HEK293 (cell line): ENCODE measurements at regions not wholly inside any gene's neighbourhood (a gene's known extent, or its start where the extent isn't known, plus 50 kb on each side); places are given as distances from the start of the nearest gene placed in this dataset.

Experiments used
- CTCF ChIA-PET: fragments of 350-600 bp; formaldehyde crosslinking; extraction: SDS; loops from one replicate; lab custom pipeline; 2021; ENCODE audit warnings: antibody characterized with exemption; lab: Yijun Ruan, JAX
- POLR2A ChIA-PET: fragments of 300-600 bp; formaldehyde crosslinking; extraction: SDS; loops from one replicate; lab custom pipeline; 2020; ENCODE audit warnings: antibody characterized with exemption, inconsistent platforms; lab: Yijun Ruan, JAX
- H3K27ac ChIP-seq: fragments of 200-500 bp; sonication (Bioruptor generic); 2 replicates; pipeline ENCODE4 v1.5.1; 2014; ENCODE audit warnings: low read depth, low read length, control low read depth, inconsistent platforms; ENCODE audit errors: extremely low read depth
- H3K36me3 ChIP-seq, 2 experiments: fragments of 200-500 bp in 1 of 2; sonication (Bioruptor generic) in 1 of 2; 1 replicate in 1 of 2; 2 replicates in 1 of 2; pipeline ENCODE4 v1.5.1; 2014 to 2017; ENCODE audit warnings: inconsistent platforms in 2 of 2, low read length in 2 of 2; ENCODE audit not compliant: control insufficient read depth in 2 of 2, insufficient read depth in 1 of 2
- H3K4me1 ChIP-seq: fragments of 200-500 bp; sonication (Bioruptor generic); 2 replicates; pipeline ENCODE4 v1.5.1; 2014; ENCODE audit warnings: mild to moderate bottlenecking, low read length, inconsistent platforms; ENCODE audit not compliant: control insufficient read depth, insufficient read depth
- H3K4me3 ChIP-seq: 2 replicates; pipeline ENCODE4 v1.5.1; 2011; ENCODE audit warnings: low read depth, mild to moderate bottlenecking, control low read depth, low read length, moderate library complexity
- H3K9me3 ChIP-seq: fragments of 200-500 bp; sonication (Bioruptor generic); 2 replicates; pipeline ENCODE4 v1.5.1; 2014; ENCODE audit warnings: low read depth, low read length, inconsistent platforms; ENCODE audit not compliant: control insufficient read depth, insufficient read depth
- BCL6B ChIP-seq: fragments of 450-650 bp; formaldehyde crosslinking; IDR thresholded peaks from 2 replicates; pipeline ENCODE4 v1.5.1; 2017; ENCODE audit warnings: missing biosample characterization, missing genetic modification characterization
- KLF17 ChIP-seq: fragments of 450-650 bp; formaldehyde crosslinking; IDR thresholded peaks from 2 replicates; pipeline ENCODE4 v1.5.1; 2016; ENCODE audit warnings: missing biosample characterization, missing genetic modification characterization
- PATZ1 ChIP-seq: fragments of 450-650 bp; formaldehyde crosslinking; IDR thresholded peaks from 2 replicates; pipeline ENCODE4 v1.5.1; 2016; ENCODE audit warnings: missing biosample characterization, missing genetic modification characterization
- PRDM2 ChIP-seq: fragments of 450-650 bp; formaldehyde crosslinking; IDR thresholded peaks from 2 replicates; pipeline ENCODE4 v1.5.1; 2016; ENCODE audit warnings: missing biosample characterization, missing genetic modification characterization, borderline replicate concordance
- ZFP69B ChIP-seq: fragments of 450-650 bp; formaldehyde crosslinking; IDR thresholded peaks from 2 replicates; pipeline ENCODE4 v1.5.1; 2016; ENCODE audit warnings: missing biosample characterization, missing genetic modification characterization
- ZNF133 ChIP-seq: fragments of 450-650 bp; formaldehyde crosslinking; IDR thresholded peaks from 2 replicates; pipeline ENCODE4 v1.5.1; 2016; ENCODE audit warnings: missing biosample characterization, missing genetic modification characterization
- ZNF514 ChIP-seq: fragments of 450-650 bp; formaldehyde crosslinking; IDR thresholded peaks from 2 replicates; pipeline ENCODE4 v1.5.1; 2016; ENCODE audit warnings: missing biosample characterization, missing genetic modification characterization
- ZNF530 ChIP-seq: fragments of 450-650 bp; formaldehyde crosslinking; IDR thresholded peaks from 2 replicates; pipeline ENCODE4 v1.5.1; 2016; ENCODE audit warnings: low read depth, missing biosample characterization, missing genetic modification characterization
- ZNF580 ChIP-seq: fragments of 450-650 bp; formaldehyde crosslinking; IDR thresholded peaks from 2 replicates; pipeline ENCODE4 v1.5.1; 2016; ENCODE audit warnings: missing biosample characterization, missing genetic modification characterization
- ZNF777 ChIP-seq: fragments of 450-650 bp; formaldehyde crosslinking; IDR thresholded peaks from 2 replicates; pipeline ENCODE4 v1.5.1; 2017; ENCODE audit warnings: missing biosample characterization, missing genetic modification characterization, borderline replicate concordance
- ZNF791 ChIP-seq: fragments of 450-650 bp; formaldehyde crosslinking; IDR thresholded peaks from 2 replicates; pipeline ENCODE4 v1.5.1; 2016; ENCODE audit warnings: missing biosample characterization, missing genetic modification characterization
- ZSCAN23 ChIP-seq: fragments of 450-650 bp; formaldehyde crosslinking; IDR thresholded peaks from 2 replicates; pipeline ENCODE4 v1.5.1; 2016; ENCODE audit warnings: missing biosample characterization, missing genetic modification characterization
- ZSCAN4 ChIP-seq: fragments of 450-650 bp; formaldehyde crosslinking; IDR thresholded peaks from 2 replicates; pipeline ENCODE4 v1.5.1; 2017; ENCODE audit warnings: missing biosample characterization, missing genetic modification characterization

GRCh38 chr5:14935341-14935740 is 63.8 kb upstream of the ANKH start:
- Histone ChIP-seq H3K36me3 (no peaks in the 10 kb centered on the region), H3K4me3 (no peak overlapping the region), H3K4me1 (no peaks in the 10 kb centered on the region), H3K27ac (no peak overlapping the region), H3K9me3 (no peaks in the 10 kb centered on the region; the same call in 1 of the 2 replicates)
- ChIA-PET CTCF (interaction anchor here (0.7 kb wide), 1 partner anchor 208 kb away, joined by 3 read pairs; no protein-coding TSS in a partner anchor), POLR2A (no interaction called here)
- TF ChIP-seq ZNF777 (tag by site-specific recombination) (no peak), KLF17 (tag by site-specific recombination) (no peak), ZSCAN4 (tag by site-specific recombination) (no peak), ZNF530 (no peak), ZFP69B (tag by site-specific recombination) (no peak), ZNF580 (tag by site-specific recombination) (no peak), BCL6B (tag by site-specific recombination) (no peak), ZNF791 (tag by site-specific recombination) (no peak), ZNF514 (tag by site-specific recombination) (no peak), PATZ1 (no peak), ZNF133 (no peak), ZSCAN23 (tag by site-specific recombination) (no peak), PRDM2 (tag by site-specific recombination) (no peak)
